PFSK-1 (cell line): ENCODE measurements at regions not wholly inside any gene's neighbourhood (a gene's known extent, or its start where the extent isn't known, plus 50 kb on each side); places are given as distances from the start of the nearest gene placed in this dataset.

Source experiments
- FOXP2 ChIP-seq: optimal IDR thresholded peaks from 2 replicates; pipeline ENCODE3; 2011; ENCODE audit warnings: borderline replicate concordance, control low read depth, inconsistent platforms; ENCODE audit not compliant: insufficient read depth; ENCODE audit errors: extremely low read length, extremely low read depth
- POLR2AphosphoS5 ChIP-seq: IDR thresholded peaks from 2 replicates; pipeline ENCODE4 v1.6.1; 2012; ENCODE audit warnings: low read depth, mild to moderate bottlenecking, control low read depth, low read length, moderate library complexity
- REST ChIP-seq, 2 experiments: IDR thresholded peaks; 2 replicates each; pipeline versions ENCODE4 v1.6.1 to v1.8.0; 2011 to 2012; ENCODE audit warnings: low read depth in 2 of 2, low read length in 2 of 2, control low read depth in 1 of 2, inconsistent platforms in 1 of 2, mild to moderate bottlenecking in 1 of 2, moderate library complexity in 1 of 2; ENCODE audit not compliant: insufficient read depth in 1 of 2
- SIN3A ChIP-seq: IDR thresholded peaks from 2 replicates; pipeline ENCODE4 v1.6.1; 2012; ENCODE audit warnings: mild to moderate bottlenecking, low read length, moderate library complexity, borderline replicate concordance; ENCODE audit not compliant: insufficient read depth
- TAF1 ChIP-seq: IDR thresholded peaks from 2 replicates; pipeline ENCODE4 v1.6.1; 2012; ENCODE audit warnings: low read length, control low read depth, borderline replicate concordance; ENCODE audit not compliant: insufficient read depth

DNA sequence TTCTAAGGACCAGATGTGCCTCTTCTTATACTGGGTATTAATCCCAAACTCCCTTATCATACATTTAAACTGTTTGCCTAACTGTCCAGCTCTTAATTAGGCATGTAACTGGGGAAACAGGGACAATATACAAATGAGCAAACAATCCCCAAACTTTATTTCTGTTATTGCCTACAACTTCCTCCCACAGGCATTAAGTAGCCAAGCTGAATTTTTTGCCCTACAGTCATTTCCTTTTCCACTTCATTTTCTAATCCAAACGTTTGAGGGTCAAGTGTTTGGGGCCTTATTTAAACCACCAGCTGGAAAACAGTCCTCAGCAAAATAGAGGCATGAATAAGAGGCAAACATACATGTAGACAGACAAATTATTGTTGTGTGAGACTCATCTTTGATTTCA lies 77.4 kb upstream of the CCL2 start:
- TF ChIP-seq POLR2AphosphoS5: no peak
- TF ChIP-seq REST (IDR thresholded peaks at IDR 0.05; ENCODE audit: insufficient read depth in 1 of 2, low read depth in 2 of 2, low read length in 2 of 2): no peak
- TF ChIP-seq TAF1: no peak
- TF ChIP-seq SIN3A: no peak
- TF ChIP-seq FOXP2: no peak
